Right atrium auricular region (tissue), 2 donors: ENCODE measurements at regions not wholly inside any gene's neighbourhood (a gene's known extent, or its start where the extent isn't known, plus 50 kb on each side); places are given as distances from the start of the nearest gene placed in this dataset.

Experiments used
- DNase-seq: peaks from one replicate; pipeline ENCODE4 v3.0.0-alpha.2; 2019; ENCODE audit warnings: low spot score
- H3K27ac ChIP-seq, 2 donors: fragments of 200-600 bp; sonication (generic); 1 replicate in 1 of 2; 2 replicates in 1 of 2; pipeline ENCODE4 v1.5.1; 2016 to 2019
- H3K27me3 ChIP-seq, 2 donors: fragments of 200-600 bp; sonication (generic); one replicate each; pipeline versions ENCODE4 v1.5.1 to v1.6.0; 2017 to 2019
- H3K36me3 ChIP-seq: fragments of 200-600 bp; sonication (generic); one replicate; pipeline ENCODE4 v1.5.1; 2016
- H3K4me1 ChIP-seq, 2 donors: fragments of 200-600 bp; sonication (generic); one replicate each; pipeline versions ENCODE4 v1.5.1 to v1.6.0; 2017 to 2019
- H3K4me3 ChIP-seq, 2 donors: fragments of 200-600 bp; sonication (generic); 1 replicate in 1 of 2; 2 replicates in 1 of 2; pipeline ENCODE4 v1.5.1; 2017 to 2019; ENCODE audit warnings: mild to moderate bottlenecking in 1 of 2, moderate library complexity in 1 of 2
- H3K9me3 ChIP-seq, 2 donors: fragments of 200-600 bp; sonication (generic); one replicate each; pipeline ENCODE4 v1.5.1; 2019
- TF ChIP-seq, protein P1 (sequence below), 2 donors: fragments of 200-600 bp; sonication (generic); IDR thresholded peaks; one replicate each; pipeline ENCODE4 v1.5.1; 2019; ENCODE audit warnings: antibody characterized with exemption in 2 of 2

DNA sequence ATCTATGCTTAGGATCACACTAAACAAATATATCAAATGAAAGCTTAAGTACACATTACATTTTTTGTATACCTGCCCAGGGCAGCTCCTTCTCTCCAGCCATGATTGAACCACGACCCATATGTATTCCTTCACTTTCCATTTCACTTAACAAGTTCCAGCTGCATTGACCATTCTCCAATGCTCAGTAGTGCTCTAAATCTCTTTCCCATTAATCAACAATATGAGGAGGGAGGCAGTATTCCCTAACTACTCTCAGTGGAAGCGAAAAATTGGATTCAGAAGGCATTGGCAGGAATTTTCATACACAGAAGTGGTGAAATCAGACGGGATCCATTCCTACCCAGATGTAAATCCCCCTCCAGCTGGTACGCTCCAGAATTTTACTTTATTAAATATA lies 372.0 kb upstream of the LUZP2 start:
- Histone ChIP-seq H3K36me3 (no peaks in the 10 kb centered on the region), H3K4me3 (no peak overlapping the region), H3K4me1 (no peaks in the 10 kb centered on the region), H3K9me3 (no peaks in the 10 kb centered on the region), H3K27ac (no peak overlapping the region), H3K27me3 (no peaks in the 10 kb centered on the region)
- DNase-seq, result no peak
- TF ChIP-seq, protein P1, sequence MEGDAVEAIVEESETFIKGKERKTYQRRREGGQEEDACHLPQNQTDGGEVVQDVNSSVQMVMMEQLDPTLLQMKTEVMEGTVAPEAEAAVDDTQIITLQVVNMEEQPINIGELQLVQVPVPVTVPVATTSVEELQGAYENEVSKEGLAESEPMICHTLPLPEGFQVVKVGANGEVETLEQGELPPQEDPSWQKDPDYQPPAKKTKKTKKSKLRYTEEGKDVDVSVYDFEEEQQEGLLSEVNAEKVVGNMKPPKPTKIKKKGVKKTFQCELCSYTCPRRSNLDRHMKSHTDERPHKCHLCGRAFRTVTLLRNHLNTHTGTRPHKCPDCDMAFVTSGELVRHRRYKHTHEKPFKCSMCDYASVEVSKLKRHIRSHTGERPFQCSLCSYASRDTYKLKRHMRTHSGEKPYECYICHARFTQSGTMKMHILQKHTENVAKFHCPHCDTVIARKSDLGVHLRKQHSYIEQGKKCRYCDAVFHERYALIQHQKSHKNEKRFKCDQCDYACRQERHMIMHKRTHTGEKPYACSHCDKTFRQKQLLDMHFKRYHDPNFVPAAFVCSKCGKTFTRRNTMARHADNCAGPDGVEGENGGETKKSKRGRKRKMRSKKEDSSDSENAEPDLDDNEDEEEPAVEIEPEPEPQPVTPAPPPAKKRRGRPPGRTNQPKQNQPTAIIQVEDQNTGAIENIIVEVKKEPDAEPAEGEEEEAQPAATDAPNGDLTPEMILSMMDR (IDR thresholded peaks at IDR 0.05), result no peak

DNA sequence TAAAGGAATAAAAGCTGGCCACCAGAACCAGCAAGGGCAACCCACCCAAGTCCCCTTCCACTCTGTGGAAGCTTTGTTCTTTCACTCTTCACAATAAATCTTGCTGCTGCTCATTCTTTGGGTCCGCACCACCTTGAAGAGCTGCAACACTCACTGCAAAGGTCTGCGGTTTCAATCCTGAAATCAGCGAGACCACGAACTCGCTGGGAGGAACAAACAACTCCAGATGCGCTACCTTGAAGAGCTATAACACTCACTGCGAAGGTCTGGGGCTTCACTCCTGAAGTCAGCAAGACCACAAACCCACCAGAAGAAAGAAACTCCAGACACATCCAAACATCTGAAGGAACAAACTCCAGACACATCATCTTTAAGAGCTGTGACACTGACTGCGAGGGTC lies 365.2 kb upstream of the LUZP2 start:
- Histone ChIP-seq H3K4me3 (no peak overlapping the region), H3K4me1 (no peaks in the 10 kb centered on the region), H3K9me3 (no peaks in the 10 kb centered on the region), H3K27ac (no peak overlapping the region), H3K27me3 (no peaks in the 10 kb centered on the region), H3K36me3 (no peaks in the 10 kb centered on the region)
- TF ChIP-seq, protein P1 (IDR thresholded peaks at IDR 0.05), result no peak
- no peak for DNase-seq

DNA sequence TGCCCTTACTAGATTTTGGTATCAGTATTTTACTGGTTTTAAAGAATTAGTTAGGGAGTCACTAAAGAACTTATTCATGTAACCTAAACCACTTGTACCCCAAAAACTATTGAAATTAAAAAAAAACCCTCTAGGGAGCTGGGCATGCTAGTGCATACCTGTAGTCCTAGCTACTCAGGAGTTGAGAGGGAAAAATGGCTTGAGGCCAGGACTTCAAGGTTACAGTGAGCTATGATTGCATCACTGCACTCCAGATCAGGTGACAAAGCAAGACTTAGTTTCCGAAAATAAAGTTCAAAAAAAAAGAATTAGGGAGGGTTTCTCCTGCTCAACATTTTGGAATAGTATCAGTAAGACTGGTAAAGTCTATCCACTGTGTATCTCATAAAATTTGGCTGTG lies 364.4 kb upstream of the LUZP2 start:
- H3K36me3 ChIP-seq, result no peaks in the 10 kb centered on the region

DNA sequence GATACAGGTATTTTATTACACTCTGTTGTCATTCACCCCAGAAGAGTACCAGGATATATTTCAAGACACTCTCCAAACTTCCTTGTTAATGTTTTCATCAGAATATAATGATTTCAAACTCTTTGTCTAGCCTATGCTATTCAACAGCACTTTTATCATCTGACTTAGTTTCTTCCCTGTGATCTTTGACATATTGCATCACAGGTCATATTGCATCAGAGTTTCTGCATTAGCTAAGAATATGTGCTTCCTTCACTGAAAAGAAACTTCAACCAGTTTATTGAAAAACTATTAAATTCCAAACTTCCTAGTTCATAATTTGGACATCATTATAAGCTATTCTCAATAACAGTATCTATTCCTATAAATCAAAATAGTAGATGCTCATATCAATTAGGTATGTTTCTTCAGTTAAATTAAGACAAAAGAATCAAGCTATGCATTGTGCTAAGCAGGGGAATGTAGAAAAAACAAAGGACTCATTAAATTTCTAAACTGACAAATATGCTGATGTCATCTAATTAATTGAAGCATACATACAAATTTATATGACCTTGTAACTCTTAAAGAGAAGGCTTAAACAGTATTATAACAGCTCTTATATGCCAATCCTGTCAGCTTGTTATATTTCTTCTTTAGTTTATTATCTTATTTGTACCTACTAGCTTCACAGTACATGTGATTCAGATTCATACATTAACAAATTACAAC lies 361.8 kb upstream of the LUZP2 start:
- no peak overlapping the region for H3K27ac ChIP-seq
- DNase-seq, result no peak
- no peaks in the 10 kb centered on the region for H3K27me3 ChIP-seq
- H3K9me3 ChIP-seq, result no peaks in the 10 kb centered on the region
- TF ChIP-seq, protein P1 (IDR thresholded peaks at IDR 0.05), result no peak
- H3K4me1 ChIP-seq, result no peaks in the 10 kb centered on the region
- no peaks in the 10 kb centered on the region for H3K36me3 ChIP-seq
- H3K4me3 ChIP-seq, result no peak overlapping the region

More for the DNA sequence above, 364.4 kb upstream of the LUZP2 start:
- no peaks in the 10 kb centered on the region for H3K4me1 ChIP-seq
- H3K9me3 ChIP-seq, result no peaks in the 10 kb centered on the region
- DNase-seq, result no peak
- no peak overlapping the region for H3K4me3 ChIP-seq
- TF ChIP-seq, protein P1 (IDR thresholded peaks at IDR 0.05), result no peak
- H3K27me3 ChIP-seq, result no peaks in the 10 kb centered on the region
- no peak overlapping the region for H3K27ac ChIP-seq

DNA sequence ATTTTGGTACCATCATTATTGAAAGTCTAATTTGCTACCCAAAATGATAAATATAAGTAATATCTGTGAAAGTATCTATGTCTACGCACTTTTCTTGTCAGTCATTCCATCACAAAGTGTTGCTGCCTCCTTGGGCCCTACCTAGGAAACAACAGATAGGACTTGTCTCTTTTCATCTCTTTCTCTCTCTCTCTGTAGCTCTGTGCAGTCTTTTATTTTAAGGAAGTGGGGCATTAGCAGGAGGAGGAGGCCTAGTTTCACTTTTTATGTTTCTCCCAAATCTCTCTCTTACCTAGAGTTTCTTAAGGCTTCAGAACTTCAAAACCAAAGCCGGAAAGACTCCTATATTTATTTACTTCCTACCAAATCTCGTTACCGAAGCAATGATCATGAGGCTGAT lies 354.8 kb upstream of the LUZP2 start:
- Histone ChIP-seq H3K9me3 (no peaks in the 10 kb centered on the region), H3K27ac (no peak overlapping the region), H3K4me3 (no peak overlapping the region), H3K4me1 (no peaks in the 10 kb centered on the region), H3K27me3 (no peaks in the 10 kb centered on the region), H3K36me3 (no peaks in the 10 kb centered on the region)
- TF ChIP-seq, protein P1 (IDR thresholded peaks at IDR 0.05), result no peak
- no peak for DNase-seq

DNA sequence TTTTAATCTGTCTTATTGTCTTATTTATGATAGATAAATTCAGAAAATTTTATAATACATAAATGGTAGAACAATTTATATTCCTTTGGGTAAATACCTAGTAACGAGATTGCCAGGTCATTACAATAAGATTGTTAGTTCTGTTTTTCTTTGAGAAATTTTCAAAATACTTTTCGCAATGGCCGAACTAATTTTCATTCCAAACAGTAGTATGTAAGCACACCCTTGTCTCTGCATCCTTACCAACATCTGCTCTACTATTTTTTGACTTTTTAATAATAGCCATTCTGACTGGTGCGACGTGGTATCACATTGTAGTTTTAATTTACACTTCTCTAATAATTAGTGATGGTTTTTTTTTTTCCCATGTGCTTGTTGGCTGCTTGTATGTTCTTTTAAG lies 351.4 kb upstream of the LUZP2 start:
- TF ChIP-seq, protein P1 (IDR thresholded peaks at IDR 0.05), result no peak
- no peak for DNase-seq
- Histone ChIP-seq H3K4me3 (no peak overlapping the region), H3K27ac (no peak overlapping the region), H3K27me3 (no peaks in the 10 kb centered on the region), H3K9me3 (no peaks in the 10 kb centered on the region), H3K36me3 (no peaks in the 10 kb centered on the region), H3K4me1 (no peaks in the 10 kb centered on the region)
